Chondrocyte (in vitro differentiated cells): ENCODE measurements at regions not wholly inside any gene's neighbourhood (a gene's known extent, or its start where the extent isn't known, plus 50 kb on each side); places are given as distances from the start of the nearest gene placed in this dataset.

Experiments used
- DNase-seq: peaks from one replicate; pipeline ENCODE4 v3.0.0; 2021; ENCODE audit warnings: mixed read lengths, low spot score
- H3K27ac Mint-ChIP-seq: one replicate; pipeline ENCODE4 v1.8.0; 2021; ENCODE audit warnings: mild to moderate bottlenecking, moderate library complexity, mixed read lengths; ENCODE audit not compliant: unreplicated experiment
- H3K27me3 Mint-ChIP-seq: 2 replicates; pipeline ENCODE4 v1.8.0; 2021; ENCODE audit warnings: low read depth, mixed read lengths
- H3K36me3 Mint-ChIP-seq: 2 replicates; pipeline ENCODE4 v1.8.0; 2021; ENCODE audit warnings: low read depth, mixed read lengths
- H3K4me1 Mint-ChIP-seq: 2 replicates; pipeline ENCODE4 v1.8.0; 2021; ENCODE audit warnings: low read depth, mild to moderate bottlenecking, mixed read lengths
- H3K4me3 Mint-ChIP-seq: one replicate; pipeline ENCODE4 v1.8.0; 2021; ENCODE audit warnings: mild to moderate bottlenecking, moderate library complexity, mixed read lengths; ENCODE audit not compliant: unreplicated experiment
- H3K9me3 Mint-ChIP-seq: 2 replicates; pipeline ENCODE4 v1.8.0; 2021; ENCODE audit warnings: low read depth, mixed read lengths
- CTCF ChIP-seq: fragments of 200-600 bp; sonication (generic); IDR thresholded peaks from 2 replicates; pipeline ENCODE4 v1.5.0; 2021; ENCODE audit warnings: antibody characterized with exemption, mild to moderate bottlenecking, moderate library complexity

- no peak for TF ChIP-seq CTCF
- Mint-ChIP-seq H3K36me3 (no peaks in the 10 kb centered on the region), H3K4me1 (peaks cover 6% of the 10 kb centered on the region), H3K4me3 (no peak overlapping the region), H3K27ac (peak overlapping the region; percentile 27), H3K9me3 (no peaks in the 10 kb centered on the region), H3K27me3 (peaks cover 1% of the 10 kb centered on the region)
- no peak for DNase-seq
Observed at GRCh38 chr17:15106540-15106939, 158.6 kb downstream of the PMP22 start.

GRCh38 chr17:15103785-15104184 lies 161.3 kb downstream of the PMP22 start:
- H3K4me1 Mint-ChIP-seq, result peaks cover 6% of the 10 kb centered on the region
- no peak overlapping the region for H3K4me3 Mint-ChIP-seq
- no peaks in the 10 kb centered on the region for H3K9me3 Mint-ChIP-seq
- no peak for DNase-seq
- H3K36me3 Mint-ChIP-seq, result no peaks in the 10 kb centered on the region
- TF ChIP-seq CTCF, result no peak
- no peak overlapping the region for H3K27ac Mint-ChIP-seq
- H3K27me3 Mint-ChIP-seq, result peaks cover 1% of the 10 kb centered on the region

- DNase-seq, result no peak
- Mint-ChIP-seq H3K4me3 (no peak overlapping the region), H3K36me3 (no peaks in the 10 kb centered on the region), H3K27ac (no peak overlapping the region), H3K4me1 (no peaks in the 10 kb centered on the region), H3K9me3 (peaks cover 3% of the 10 kb centered on the region), H3K27me3 (peaks cover 2% of the 10 kb centered on the region)
- no peak for TF ChIP-seq CTCF
Observed at GRCh38 chr17:15101175-15101574, 164.0 kb downstream of the PMP22 start.

- H3K9me3 Mint-ChIP-seq, result peaks cover 5% of the 10 kb centered on the region
Observed at GRCh38 chr17:15096511-15096910, 168.6 kb downstream of the PMP22 start.

GRCh38 chr17:15095935-15096334 lies 169.2 kb downstream of the PMP22 start:
- no peak for TF ChIP-seq CTCF
- H3K4me1 Mint-ChIP-seq, result peaks cover 3% of the 10 kb centered on the region

More at GRCh38 chr17:15096511-15096910, 168.6 kb downstream of the PMP22 start:
- Mint-ChIP-seq H3K27ac (no peak overlapping the region), H3K36me3 (no peaks in the 10 kb centered on the region), H3K27me3 (peaks cover 2% of the 10 kb centered on the region), H3K4me3 (no peak overlapping the region), H3K4me1 (peaks cover 3% of the 10 kb centered on the region)
- DNase-seq, result no peak
- TF ChIP-seq CTCF, result no peak

More at GRCh38 chr17:15095935-15096334, 169.2 kb downstream of the PMP22 start:
- H3K4me3 Mint-ChIP-seq, result no peak overlapping the region
- no peaks in the 10 kb centered on the region for H3K36me3 Mint-ChIP-seq
- H3K27me3 Mint-ChIP-seq, result peaks cover 2% of the 10 kb centered on the region
- H3K27ac Mint-ChIP-seq, result no peak overlapping the region
- no peak for DNase-seq
- H3K9me3 Mint-ChIP-seq, result peaks cover 5% of the 10 kb centered on the region
